Tibial nerve (tissue), 4 donors: ENCODE measurements at regions not wholly inside any gene's neighbourhood (a gene's known extent, or its start where the extent isn't known, plus 50 kb on each side); places are given as distances from the start of the nearest gene placed in this dataset.

Experiments used
- EP300 ChIP-seq, 2 donors: sonication (generic); formaldehyde crosslinking; IDR thresholded peaks; one replicate each; pipeline ENCODE4 v1.6.1; 2017; ENCODE audit warnings: antibody characterized with exemption in 2 of 2, mild to moderate bottlenecking in 1 of 2
- TF ChIP-seq, protein P1 (sequence below), 5 experiments: fragments of 200-600 bp in 3 of 5; fragments of 450-650 bp in 2 of 5; sonication (generic) in 3 of 5; IDR thresholded peaks; one replicate each; pipeline ENCODE4 v1.5.1; 2016 to 2019; ENCODE audit warnings: antibody characterized with exemption in 5 of 5, mild to moderate bottlenecking in 3 of 5, moderate library complexity in 2 of 5

DNA sequence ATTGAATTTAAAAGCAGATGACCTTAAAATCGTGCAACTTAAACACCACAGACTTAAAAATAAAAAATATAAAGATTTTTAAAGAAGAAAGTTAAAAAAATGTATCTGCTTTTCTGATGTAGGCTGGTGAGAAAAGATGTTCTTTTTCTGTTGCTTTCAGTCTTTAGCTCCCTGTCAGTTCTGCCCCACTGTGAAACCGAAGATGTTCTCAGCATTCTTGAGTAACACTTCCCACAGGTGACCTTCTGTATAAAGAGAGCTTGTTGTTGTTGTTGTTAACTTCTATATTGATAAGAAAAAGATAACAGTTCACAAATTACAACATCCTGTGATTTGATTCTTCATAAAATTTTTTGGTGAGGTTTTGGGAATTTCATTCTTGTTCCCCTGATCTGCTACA lies 377.9 kb upstream of the RGS6 start:
- TF ChIP-seq, protein P1, sequence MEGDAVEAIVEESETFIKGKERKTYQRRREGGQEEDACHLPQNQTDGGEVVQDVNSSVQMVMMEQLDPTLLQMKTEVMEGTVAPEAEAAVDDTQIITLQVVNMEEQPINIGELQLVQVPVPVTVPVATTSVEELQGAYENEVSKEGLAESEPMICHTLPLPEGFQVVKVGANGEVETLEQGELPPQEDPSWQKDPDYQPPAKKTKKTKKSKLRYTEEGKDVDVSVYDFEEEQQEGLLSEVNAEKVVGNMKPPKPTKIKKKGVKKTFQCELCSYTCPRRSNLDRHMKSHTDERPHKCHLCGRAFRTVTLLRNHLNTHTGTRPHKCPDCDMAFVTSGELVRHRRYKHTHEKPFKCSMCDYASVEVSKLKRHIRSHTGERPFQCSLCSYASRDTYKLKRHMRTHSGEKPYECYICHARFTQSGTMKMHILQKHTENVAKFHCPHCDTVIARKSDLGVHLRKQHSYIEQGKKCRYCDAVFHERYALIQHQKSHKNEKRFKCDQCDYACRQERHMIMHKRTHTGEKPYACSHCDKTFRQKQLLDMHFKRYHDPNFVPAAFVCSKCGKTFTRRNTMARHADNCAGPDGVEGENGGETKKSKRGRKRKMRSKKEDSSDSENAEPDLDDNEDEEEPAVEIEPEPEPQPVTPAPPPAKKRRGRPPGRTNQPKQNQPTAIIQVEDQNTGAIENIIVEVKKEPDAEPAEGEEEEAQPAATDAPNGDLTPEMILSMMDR (IDR thresholded peaks at IDR 0.05), result no peak
- no peak for TF ChIP-seq EP300 (IDR thresholded peaks at IDR 0.05)
